ENCODE measurements at regions not wholly inside any gene's neighbourhood (a gene's known extent, or its start where the extent isn't known, plus 50 kb on each side); places are given as distances from the start of the nearest gene placed in this dataset.

- TF ChIP-seq EZH2 (IDR thresholded peaks at IDR 0.05): no peak
- TF ChIP-seq CTCF (IDR thresholded peaks at IDR 0.05 in 2 of 3, conservative IDR thresholded peaks at IDR 0.05 in 1 of 3; ENCODE audit: borderline replicate concordance in 1 of 3, insufficient read depth in 1 of 3, low read depth in 2 of 3, low read length in 2 of 3): no peak
- TF ChIP-seq RAD21 (IDR thresholded peaks at IDR 0.05; ENCODE audit: low read depth): no peak
Observed at GRCh38 chr12:80019691-80020090, 79.6 kb upstream of the OTOGL start.
